Coronary artery (tissue), 2 donors: ENCODE measurements at regions not wholly inside any gene's neighbourhood (a gene's known extent, or its start where the extent isn't known, plus 50 kb on each side); places are given as distances from the start of the nearest gene placed in this dataset.
"Not testable (repeated sequence)": the region's sequence is repeated elsewhere in the genome, so short reads cannot be mapped to it uniquely, and the experiment has no call there.

Experiments used
- DNase-seq: peaks from one replicate; pipeline ENCODE4 v3.0.0-alpha.2; 2017; ENCODE audit warnings: low spot score
- H3K27ac ChIP-seq, 2 donors: fragments of 200-600 bp; sonication (generic); one replicate each; pipeline ENCODE4 v1.5.1; 2016 to 2019
- H3K4me3 ChIP-seq: fragments of 200-600 bp; sonication (generic); 2 replicates; pipeline ENCODE4 v1.5.1; 2016; ENCODE audit warnings: mild to moderate bottlenecking, moderate library complexity
- CTCF ChIP-seq: fragments of 200-600 bp; sonication (generic); IDR thresholded peaks from one replicate; pipeline ENCODE4 v1.5.1; 2019; ENCODE audit warnings: antibody characterized with exemption

GRCh38 chr2:18046017-18046416 is 167.6 kb downstream of the KCNS3 start:
- Histone ChIP-seq H3K4me3 (no peak overlapping the region), H3K27ac (no peak overlapping the region)
- TF ChIP-seq CTCF: no peak
- no peak for DNase-seq

DNA sequence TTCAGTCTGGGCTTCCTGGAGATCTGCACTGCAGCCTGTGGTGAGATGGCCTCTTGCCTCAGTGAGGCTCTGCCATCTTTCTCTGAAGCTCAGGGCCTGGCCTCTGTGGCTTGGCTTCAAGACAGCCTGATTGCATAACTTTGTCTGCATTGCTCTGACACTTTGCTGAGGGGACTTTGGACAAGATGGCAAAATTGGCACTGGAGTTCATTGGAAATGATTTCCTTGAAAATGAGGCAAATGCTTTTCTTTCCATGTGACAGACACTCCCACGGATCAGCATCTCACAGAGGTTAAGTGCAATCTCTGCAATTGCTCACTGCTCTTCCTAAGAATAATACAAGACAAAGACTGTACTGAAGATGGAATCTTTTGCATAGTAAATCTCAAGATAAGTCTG is 166.8 kb downstream of the KCNS3 start:
- DNase-seq: no peak

GRCh38 chr2:18017381-18017780 is 138.9 kb downstream of the KCNS3 start:
- H3K27ac ChIP-seq, DNase-seq, H3K4me3 ChIP-seq: not testable (repeated sequence)

More for the DNA sequence above, 166.8 kb downstream of the KCNS3 start:
- H3K27ac ChIP-seq: no peak overlapping the region
- no peak overlapping the region for H3K4me3 ChIP-seq
- TF ChIP-seq CTCF: no peak

DNA sequence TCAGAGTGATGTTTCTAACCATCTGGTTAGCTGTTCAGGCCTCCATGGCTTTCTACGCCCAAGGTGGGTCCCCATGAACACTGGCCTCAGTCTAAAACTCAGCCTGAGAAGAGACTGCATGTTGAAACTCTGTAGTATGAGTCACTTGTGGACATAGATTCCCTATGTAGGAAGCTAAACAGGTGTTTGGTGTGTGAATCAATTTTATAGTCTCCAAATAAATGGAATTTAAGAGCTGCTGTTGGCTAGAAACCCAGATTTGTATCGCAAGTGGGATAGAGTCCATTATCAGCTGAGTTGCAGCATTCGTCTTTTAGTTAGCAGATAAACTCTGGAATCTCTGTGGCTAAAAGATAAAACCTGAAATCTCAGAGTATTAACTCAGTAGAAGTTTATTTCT is 131.4 kb downstream of the KCNS3 start:
- TF ChIP-seq CTCF: no peak
- Histone ChIP-seq H3K27ac (no peak overlapping the region), H3K4me3 (no peak overlapping the region)
- no peak for DNase-seq

GRCh38 chr2:18005411-18005810 is 126.9 kb downstream of the KCNS3 start:
- no peak overlapping the region for H3K27ac ChIP-seq
- no peak overlapping the region for H3K4me3 ChIP-seq
- no peak for TF ChIP-seq CTCF
- DNase-seq: no peak

GRCh38 chr2:18001671-18002070 is 123.2 kb downstream of the KCNS3 start:
- Histone ChIP-seq H3K27ac (no peak overlapping the region), H3K4me3 (no peak overlapping the region)
- DNase-seq: no peak
- TF ChIP-seq CTCF: no peak

DNA sequence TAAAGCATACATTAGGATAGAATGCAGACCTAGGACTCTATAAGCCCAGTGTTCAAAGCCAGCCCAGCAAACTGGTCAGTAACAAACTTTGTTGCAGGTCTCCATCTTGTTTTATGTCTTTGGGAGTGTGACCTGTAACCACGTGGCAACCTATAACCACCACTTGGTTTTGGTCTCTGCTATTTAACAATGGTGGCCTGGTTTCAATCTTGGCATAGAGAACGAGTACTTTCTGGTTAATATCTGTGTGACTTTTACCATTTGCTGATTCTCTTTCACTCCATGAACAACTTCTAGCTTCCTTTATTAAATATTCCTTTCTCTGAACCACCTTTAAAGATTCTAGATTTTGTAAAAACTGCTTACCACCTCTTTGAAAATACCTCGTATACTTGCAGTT is 118.5 kb downstream of the KCNS3 start:
- DNase-seq: no peak
- H3K27ac ChIP-seq: no peak overlapping the region
- TF ChIP-seq CTCF: no peak
- no peak overlapping the region for H3K4me3 ChIP-seq

GRCh38 chr2:17995593-17995992 is 117.1 kb downstream of the KCNS3 start:
- no peak overlapping the region for H3K4me3 ChIP-seq
- TF ChIP-seq CTCF: no peak
- no peak overlapping the region for H3K27ac ChIP-seq
- DNase-seq: no peak
